Right lobe of liver (tissue), 6 donors: ENCODE measurements at regions not wholly inside any gene's neighbourhood (a gene's known extent, or its start where the extent isn't known, plus 50 kb on each side); places are given as distances from the start of the nearest gene placed in this dataset.

Experiments
- ATAC-seq, 4 donors: fragments of 200-7000 bp; cut with Tn5 transposase; one replicate each; pipeline ENCODE4 v1.9.1; 2020; ENCODE audit warnings: mild to moderate bottlenecking in 4 of 4, moderate library complexity in 4 of 4
- DNase-seq, 3 donors: peaks; one replicate each; pipeline ENCODE4 v3.0.0-alpha.2; 2020
- H3K27ac ChIP-seq, 3 donors: fragments of 200-600 bp; one replicate each; pipeline ENCODE4 v1.8.0; 2022
- H3K27me3 ChIP-seq, 2 donors: fragments of 200-600 bp; one replicate each; pipeline ENCODE4 v1.8.0; 2022
- H3K36me3 ChIP-seq, 4 donors: fragments of 200-600 bp; sonication (generic) in 1 of 4; one replicate each; pipeline versions ENCODE4 v1.5.1 to v1.8.0; 2017 to 2022; ENCODE audit warnings: control low read depth in 1 of 4
- H3K4me1 ChIP-seq, 4 donors: fragments of 200-600 bp; sonication (generic) in 1 of 4; one replicate each; pipeline versions ENCODE4 v1.5.1 to v1.8.0; 2017 to 2022; ENCODE audit warnings: control low read depth in 1 of 4
- H3K4me3 ChIP-seq, 3 donors: fragments of 200-600 bp; one replicate each; pipeline ENCODE4 v1.8.0; 2022
- H3K9me3 ChIP-seq, 4 donors: fragments of 200-600 bp; sonication (generic) in 1 of 4; one replicate each; pipeline versions ENCODE4 v1.5.1 to v1.8.0; 2017 to 2022; ENCODE audit warnings: control low read depth in 1 of 4
- CTCF ChIP-seq, 4 donors: fragments of 200-600 bp in 3 of 4; fragments of 450-650 bp in 1 of 4; IDR thresholded peaks; one replicate each; pipeline versions ENCODE4 v1.5.1 to v1.8.0; 2016 to 2022; ENCODE audit warnings: antibody characterized with exemption in 4 of 4, mild to moderate bottlenecking in 2 of 4
- POLR2A ChIP-seq: fragments of 450-650 bp; IDR thresholded peaks from one replicate; pipeline ENCODE4 v1.6.1; 2017; ENCODE audit warnings: antibody characterized with exemption, mild to moderate bottlenecking
- WGBS: methylation state at CpG from one replicate; pipeline ENCODE4 v1.1.6; 2018; ENCODE audit warnings: low coverage, low lambda C conversion rate; ENCODE audit not compliant: insufficient coverage; ENCODE audit errors: missing lambda C conversion rate; 5-methylcytosine and 5-hydroxymethylcytosine counted together
- intact Hi-C, 2 donors: fragments of 100-400 bp; cut with DNase I; formaldehyde crosslinking; loops; one replicate each; pipeline versions ENCODE4 v1.11.2 to v1.14.1; 2022
- donor health status: DM: no; HTN: yes; CAD: no.
- donor health status: DM: no; HTN: no; CAD: no.
- donor health status: DM: no; HTN: no; CAD: no.
- donor health status: DM: no; HTN: yes; CAD: no.
- donor health status: DM: no; HTN: yes; CAD: no.

- Histone ChIP-seq H3K4me1 (no peaks in the 10 kb centered on the region), H3K27me3 (no peaks in the 10 kb centered on the region), H3K36me3 (no peaks in the 10 kb centered on the region), H3K27ac (no peak overlapping the region), H3K4me3 (no peak overlapping the region), H3K9me3 (no peaks in the 10 kb centered on the region)
- WGBS, result 48% methylated on average over 3 of the region's 3 CpGs
- no peak for TF ChIP-seq CTCF (IDR thresholded peaks at IDR 0.05)
- no peak for TF ChIP-seq POLR2A
- ATAC-seq (no peak), DNase-seq (no peak)
- intact Hi-C loops, result no loop called here
These were observed 983.6 kb upstream of the ZEB2 start for GRCh38 chr2:145503511-145503910.

- Histone ChIP-seq H3K4me3 (no peak overlapping the region), H3K27me3 (no peaks in the 10 kb centered on the region), H3K4me1 (no peaks in the 10 kb centered on the region), H3K36me3 (no peaks in the 10 kb centered on the region), H3K27ac (no peak overlapping the region), H3K9me3 (no peaks in the 10 kb centered on the region)
- TF ChIP-seq CTCF (IDR thresholded peaks at IDR 0.05) (no peak), POLR2A (no peak)
- no peak for DNase-seq
- 54% methylated on average over 3 of the region's 3 CpGs for WGBS
- intact Hi-C loops, result no loop called here
- no peak for ATAC-seq
These were observed 982.0 kb upstream of the ZEB2 start for GRCh38 chr2:145501920-145502319.

GRCh38 chr2:145495590-145495989 is 975.7 kb upstream of the ZEB2 start:
- no peak for DNase-seq
- WGBS, result 73% methylated on average over 3 of the region's 3 CpGs

GRCh38 chr2:145494441-145494840 is 974.5 kb upstream of the ZEB2 start:
- WGBS, result 33% methylated on average over 1 of the region's 1 CpG
- no peak overlapping the region for H3K27ac ChIP-seq
- H3K4me3 ChIP-seq, result no peak overlapping the region
- no peak for DNase-seq
- TF ChIP-seq POLR2A (no peak), CTCF (IDR thresholded peaks at IDR 0.05) (no peak)
- no peaks in the 10 kb centered on the region for H3K27me3 ChIP-seq
- no peaks in the 10 kb centered on the region for H3K4me1 ChIP-seq
- no peaks in the 10 kb centered on the region for H3K9me3 ChIP-seq
- no peak for ATAC-seq
- intact Hi-C loops, result no loop called here
- no peaks in the 10 kb centered on the region for H3K36me3 ChIP-seq

More at GRCh38 chr2:145495590-145495989, 975.7 kb upstream of the ZEB2 start:
- no peak for ATAC-seq
- no peak for TF ChIP-seq CTCF (IDR thresholded peaks at IDR 0.05)
- no peak for TF ChIP-seq POLR2A
- Histone ChIP-seq H3K9me3 (no peaks in the 10 kb centered on the region), H3K36me3 (no peaks in the 10 kb centered on the region), H3K27ac (no peak overlapping the region), H3K4me1 (no peaks in the 10 kb centered on the region), H3K4me3 (no peak overlapping the region), H3K27me3 (no peaks in the 10 kb centered on the region)
- intact Hi-C loops, result no loop called here

- Histone ChIP-seq H3K36me3 (no peaks in the 10 kb centered on the region), H3K4me1 (no peaks in the 10 kb centered on the region), H3K27me3 (no peaks in the 10 kb centered on the region), H3K27ac (no peak overlapping the region), H3K4me3 (no peak overlapping the region), H3K9me3 (no peaks in the 10 kb centered on the region)
- intact Hi-C loops, result no loop called here
- WGBS, result 69% methylated on average over 3 of the region's 3 CpGs
- no peak for TF ChIP-seq POLR2A
- TF ChIP-seq CTCF (IDR thresholded peaks at IDR 0.05), result no peak
- ATAC-seq (no peak), DNase-seq (no peak)
These were observed 968.7 kb upstream of the ZEB2 start for GRCh38 chr2:145488571-145488970.
